ENCODE measurements at regions not wholly inside any gene's neighbourhood (a gene's known extent, or its start where the extent isn't known, plus 50 kb on each side); places are given as distances from the start of the nearest gene placed in this dataset.

- WGBS, 2 donors, result 46 to 49% methylated on average over 1 of the region's 1 CpG
These were observed 101.4 kb upstream of the SPEF2 start for GRCh38 chr5:35516271-35516670.

GRCh38 chr5:35513612-35514011, 104.1 kb upstream of the SPEF2 start:
- DNase-seq (ENCODE audit: low spot score in 2 of 2), result no peak
- 35 to 46% methylated on average over 1 of the region's 1 CpG for WGBS, 2 donors
- Histone ChIP-seq H3K9me3 (no peaks in the 10 kb centered on the region), H3K27me3 (no peaks in the 10 kb centered on the region), H3K27ac (no peak overlapping the region), H3K4me1 (no peaks in the 10 kb centered on the region), H3K36me3 (no peaks in the 10 kb centered on the region), H3K4me3 (no peak overlapping the region)
- TF ChIP-seq CTCF (IDR thresholded peaks at IDR 0.05) (no peak), EP300 (IDR thresholded peaks at IDR 0.05) (no peak), POLR2A (IDR thresholded peaks at IDR 0.05) (no peak)

More at GRCh38 chr5:35516271-35516670, 101.4 kb upstream of the SPEF2 start:
- Histone ChIP-seq H3K4me3 (no peak overlapping the region), H3K36me3 (no peaks in the 10 kb centered on the region), H3K27ac (no peak overlapping the region), H3K9me3 (no peaks in the 10 kb centered on the region), H3K27me3 (no peaks in the 10 kb centered on the region), H3K4me1 (no peaks in the 10 kb centered on the region)
- no peak for DNase-seq (ENCODE audit: low spot score in 2 of 2)
- TF ChIP-seq CTCF (IDR thresholded peaks at IDR 0.05) (no peak), POLR2A (IDR thresholded peaks at IDR 0.05) (no peak), EP300 (IDR thresholded peaks at IDR 0.05) (no peak)

- Histone ChIP-seq H3K36me3 (no peaks in the 10 kb centered on the region), H3K9me3 (peaks cover 0 to 47% (median 7%) of the 10 kb centered on the region in 4 donors), H3K4me1 (no peaks in the 10 kb centered on the region), H3K27ac (no peak overlapping the region), H3K4me3 (no peak overlapping the region), H3K27me3 (no peaks in the 10 kb centered on the region)
- 49 to 59% methylated on average over 4 of the region's 4 CpGs for WGBS, 2 donors
- TF ChIP-seq POLR2A (IDR thresholded peaks at IDR 0.05) (no peak), CTCF (IDR thresholded peaks at IDR 0.05) (no peak), EP300 (IDR thresholded peaks at IDR 0.05) (no peak)
- no peak for DNase-seq (ENCODE audit: low spot score in 2 of 2)
These were observed 115.5 kb upstream of the SPEF2 start for GRCh38 chr5:35502206-35502605.

- peaks cover 0 to 9% (median 2%) of the 10 kb centered on the region in 4 donors for H3K4me1 ChIP-seq
- 89 to 90% methylated on average over 3 of the region's 3 CpGs for WGBS, 2 donors
- H3K9me3 ChIP-seq, result no peaks in the 10 kb centered on the region
- H3K27me3 ChIP-seq, result no peaks in the 10 kb centered on the region
- no peak for TF ChIP-seq EP300 (IDR thresholded peaks at IDR 0.05)
- TF ChIP-seq CTCF (IDR thresholded peaks at IDR 0.05), result no peak
- no peak for TF ChIP-seq POLR2A (IDR thresholded peaks at IDR 0.05)
- H3K4me3 ChIP-seq, result no peak overlapping the region
- no peak overlapping the region for H3K27ac ChIP-seq
- no peak for DNase-seq (ENCODE audit: low spot score in 2 of 2)
- H3K36me3 ChIP-seq, result no peaks in the 10 kb centered on the region
These were observed 128.9 kb upstream of the SPEF2 start for GRCh38 chr5:35488791-35489190.

GRCh38 chr5:35488055-35488454, 129.6 kb upstream of the SPEF2 start:
- no peak for DNase-seq (ENCODE audit: low spot score in 2 of 2)
- no peaks in the 10 kb centered on the region for H3K36me3 ChIP-seq
- no peak overlapping the region for H3K4me3 ChIP-seq
- 30 to 33% methylated on average over 1 of the region's 1 CpG for WGBS, 2 donors
- TF ChIP-seq CTCF (IDR thresholded peaks at IDR 0.05) (no peak), POLR2A (IDR thresholded peaks at IDR 0.05) (no peak), EP300 (IDR thresholded peaks at IDR 0.05) (no peak)
- H3K27ac ChIP-seq, result no peak overlapping the region
- no peaks in the 10 kb centered on the region for H3K9me3 ChIP-seq
- H3K27me3 ChIP-seq, result no peaks in the 10 kb centered on the region
- H3K4me1 ChIP-seq, result peaks cover 0 to 17% (median 3%) of the 10 kb centered on the region in 4 donors

All from tibial nerve (tissue), 4 donors.